Activated B cell treated with CpG ODN at 0.5 μM for 24 hours (primary cell): ENCODE measurements at regions not wholly inside any gene's neighbourhood (a gene's known extent, or its start where the extent isn't known, plus 50 kb on each side); places are given as distances from the start of the nearest gene placed in this dataset.

ENCODE experiments used
- ATAC-seq: fragments of 200-7000 bp; cut with Tn5 transposase; one replicate; pipeline ENCODE4 v1.10.0; 2021; ENCODE audit warnings: low read depth, mild to moderate bottlenecking, moderate library complexity
- CTCF ChIA-PET: fragments of 350-600 bp; sonication (Branson Sonifier 250); formaldehyde crosslinking; loops from one replicate; lab custom pipeline; 2021; ENCODE audit warnings: antibody characterized with exemption; lab: Charles Lee
- POLR2A ChIA-PET: fragments of 350-600 bp; sonication (Branson Sonifier 250); formaldehyde crosslinking; loops from one replicate; lab custom pipeline; 2021; ENCODE audit warnings: antibody characterized with exemption; lab: Charles Lee
- DNase-seq: peaks from one replicate; pipeline ENCODE4 v3.0.0; 2022
- H3K27ac Mint-ChIP-seq: one replicate; pipeline ENCODE4 v1.8.0; 2020; ENCODE audit warnings: mixed read lengths
- H3K27me3 Mint-ChIP-seq: one replicate; pipeline ENCODE4 v1.8.0; 2021; ENCODE audit warnings: mixed read lengths
- H3K36me3 Mint-ChIP-seq: one replicate; pipeline ENCODE4 v1.8.0; 2021; ENCODE audit warnings: low read depth, mixed read lengths
- H3K4me1 Mint-ChIP-seq: one replicate; pipeline ENCODE4 v1.8.0; 2021; ENCODE audit warnings: mixed read lengths
- H3K4me3 Mint-ChIP-seq: one replicate; pipeline ENCODE4 v1.8.0; 2020; ENCODE audit warnings: mild to moderate bottlenecking, mixed read lengths
- H3K9me3 Mint-ChIP-seq: one replicate; pipeline ENCODE4 v1.8.0; 2020; ENCODE audit warnings: mixed read lengths
- intact Hi-C: fragments of 100-400 bp; cut with micrococcal nuclease; formaldehyde crosslinking; loops from one replicate; pipeline ENCODE4 v1.15.1; 2024
- TF ChIP-seq, protein P1 (sequence below): fragments of 200-600 bp; IDR thresholded peaks from one replicate; pipeline ENCODE4 v1.8.0; 2022; ENCODE audit warnings: antibody characterized with exemption, mild to moderate bottlenecking

DNA sequence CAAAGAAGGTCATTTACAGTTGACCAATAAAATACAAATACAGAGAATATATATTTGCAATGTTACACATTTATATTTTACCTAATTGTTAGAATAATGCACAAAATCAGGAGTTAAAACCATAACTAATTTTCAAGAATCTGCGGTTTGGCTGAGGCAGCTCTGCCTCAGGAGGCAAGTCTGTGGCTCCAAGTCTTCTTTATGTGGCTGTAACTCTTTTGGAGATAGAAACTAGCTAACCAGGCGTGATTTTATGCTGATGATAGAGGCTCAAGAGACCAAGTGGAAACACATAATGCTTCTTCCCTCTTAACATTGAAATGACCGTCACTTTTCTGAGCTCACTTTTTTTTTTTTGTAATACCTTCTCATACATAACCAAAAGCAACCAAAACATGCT, 744.7 kb upstream of the CXADR start:
- Mint-ChIP-seq H3K27ac (no peak overlapping the region), H3K9me3 (peaks cover 10% of the 10 kb centered on the region), H3K36me3 (no peaks in the 10 kb centered on the region), H3K4me3 (no peak overlapping the region), H3K27me3 (no peaks in the 10 kb centered on the region), H3K4me1 (no peaks in the 10 kb centered on the region)
- intact Hi-C loops = no loop called here
- ChIA-PET CTCF (no interaction called here), POLR2A (no interaction called here)
- TF ChIP-seq, protein P1, sequence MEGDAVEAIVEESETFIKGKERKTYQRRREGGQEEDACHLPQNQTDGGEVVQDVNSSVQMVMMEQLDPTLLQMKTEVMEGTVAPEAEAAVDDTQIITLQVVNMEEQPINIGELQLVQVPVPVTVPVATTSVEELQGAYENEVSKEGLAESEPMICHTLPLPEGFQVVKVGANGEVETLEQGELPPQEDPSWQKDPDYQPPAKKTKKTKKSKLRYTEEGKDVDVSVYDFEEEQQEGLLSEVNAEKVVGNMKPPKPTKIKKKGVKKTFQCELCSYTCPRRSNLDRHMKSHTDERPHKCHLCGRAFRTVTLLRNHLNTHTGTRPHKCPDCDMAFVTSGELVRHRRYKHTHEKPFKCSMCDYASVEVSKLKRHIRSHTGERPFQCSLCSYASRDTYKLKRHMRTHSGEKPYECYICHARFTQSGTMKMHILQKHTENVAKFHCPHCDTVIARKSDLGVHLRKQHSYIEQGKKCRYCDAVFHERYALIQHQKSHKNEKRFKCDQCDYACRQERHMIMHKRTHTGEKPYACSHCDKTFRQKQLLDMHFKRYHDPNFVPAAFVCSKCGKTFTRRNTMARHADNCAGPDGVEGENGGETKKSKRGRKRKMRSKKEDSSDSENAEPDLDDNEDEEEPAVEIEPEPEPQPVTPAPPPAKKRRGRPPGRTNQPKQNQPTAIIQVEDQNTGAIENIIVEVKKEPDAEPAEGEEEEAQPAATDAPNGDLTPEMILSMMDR = no peak
- no peak for DNase-seq
- ATAC-seq = no peak

DNA sequence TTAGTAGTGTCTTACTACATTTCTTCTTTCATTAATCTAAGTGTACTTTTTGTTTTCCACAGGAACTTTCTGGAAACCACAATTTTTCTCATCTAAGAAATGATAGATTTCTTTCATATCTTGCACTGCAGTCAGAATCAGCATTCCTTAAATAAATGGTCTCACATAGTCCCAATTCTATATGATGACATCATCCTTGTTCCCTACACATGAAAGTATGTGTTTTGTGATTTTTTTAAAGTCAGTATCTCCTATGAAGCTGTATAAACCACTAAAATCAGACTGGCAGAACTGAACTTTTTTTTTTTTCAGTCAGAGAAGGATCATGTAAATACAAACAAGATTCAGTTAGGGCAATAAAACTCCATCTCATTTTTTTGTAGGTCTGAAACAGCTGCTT, 742.6 kb upstream of the CXADR start:
- H3K9me3 Mint-ChIP-seq = peaks cover 10% of the 10 kb centered on the region
- DNase-seq = no peak
- intact Hi-C loops = no loop called here

DNA sequence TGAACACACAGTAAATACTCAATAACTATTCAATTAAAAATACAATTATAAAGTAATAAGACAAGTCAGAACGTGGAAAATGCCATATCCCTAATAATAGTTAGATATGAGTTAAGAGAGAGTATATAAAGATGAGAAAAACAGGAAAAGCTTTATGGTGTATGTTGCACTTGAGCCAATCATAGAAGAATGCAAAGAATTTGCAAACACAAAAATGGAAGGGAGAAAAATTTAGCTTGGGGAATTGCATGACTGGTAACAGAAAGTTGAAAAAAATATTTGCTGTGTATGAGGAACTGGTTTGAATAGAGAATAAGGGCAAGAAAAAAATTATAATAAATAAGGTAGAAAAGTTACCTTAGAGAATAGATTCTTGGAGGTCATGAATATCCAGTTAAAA, 739.6 kb upstream of the CXADR start:
- ChIA-PET POLR2A (no interaction called here), CTCF (no interaction called here)
- H3K27me3 Mint-ChIP-seq = no peaks in the 10 kb centered on the region
- TF ChIP-seq, protein P1 = no peak
- H3K27ac Mint-ChIP-seq = no peak overlapping the region
- intact Hi-C loops = no loop called here
- no peaks in the 10 kb centered on the region for H3K36me3 Mint-ChIP-seq
- DNase-seq (no peak), ATAC-seq (no peak)
- H3K4me3 Mint-ChIP-seq = no peak overlapping the region
- peaks cover 10% of the 10 kb centered on the region for H3K9me3 Mint-ChIP-seq
- H3K4me1 Mint-ChIP-seq = no peaks in the 10 kb centered on the region

More for the DNA sequence above, 742.6 kb upstream of the CXADR start:
- Mint-ChIP-seq H3K27me3 (no peaks in the 10 kb centered on the region), H3K27ac (no peak overlapping the region), H3K4me3 (no peak overlapping the region), H3K36me3 (no peaks in the 10 kb centered on the region), H3K4me1 (no peaks in the 10 kb centered on the region)
- CTCF ChIA-PET = no interaction called here
- no peak for ATAC-seq
- POLR2A ChIA-PET = no interaction called here
- TF ChIP-seq, protein P1 = no peak

DNA sequence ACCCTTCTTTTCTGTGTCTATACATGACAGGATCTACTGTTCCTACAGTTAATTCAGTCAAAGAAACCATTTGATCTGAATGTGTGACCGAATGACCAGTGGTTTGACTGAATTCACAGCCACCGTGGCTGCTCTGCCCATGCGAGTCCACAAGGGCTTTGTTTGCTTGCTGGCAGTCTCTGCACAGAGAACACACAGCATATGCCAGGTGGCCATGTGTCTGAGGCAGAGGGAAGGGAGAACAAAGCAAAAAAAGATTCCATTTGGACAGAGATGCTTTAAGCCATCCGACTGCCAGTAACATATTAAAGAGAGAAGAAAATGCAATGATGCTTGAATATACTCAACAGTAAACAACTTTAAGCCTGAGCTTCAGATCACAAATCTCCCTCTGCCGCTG, 737.8 kb upstream of the CXADR start:
- H3K27me3 Mint-ChIP-seq = no peaks in the 10 kb centered on the region
- no peak overlapping the region for H3K27ac Mint-ChIP-seq
- no peaks in the 10 kb centered on the region for H3K4me1 Mint-ChIP-seq
- intact Hi-C loops = no loop called here
- ChIA-PET CTCF (no interaction called here), POLR2A (no interaction called here)
- ATAC-seq (no peak), DNase-seq (no peak)
- H3K9me3 Mint-ChIP-seq = peaks cover 9% of the 10 kb centered on the region
- no peaks in the 10 kb centered on the region for H3K36me3 Mint-ChIP-seq
- TF ChIP-seq, protein P1 = no peak
- no peak overlapping the region for H3K4me3 Mint-ChIP-seq

DNA sequence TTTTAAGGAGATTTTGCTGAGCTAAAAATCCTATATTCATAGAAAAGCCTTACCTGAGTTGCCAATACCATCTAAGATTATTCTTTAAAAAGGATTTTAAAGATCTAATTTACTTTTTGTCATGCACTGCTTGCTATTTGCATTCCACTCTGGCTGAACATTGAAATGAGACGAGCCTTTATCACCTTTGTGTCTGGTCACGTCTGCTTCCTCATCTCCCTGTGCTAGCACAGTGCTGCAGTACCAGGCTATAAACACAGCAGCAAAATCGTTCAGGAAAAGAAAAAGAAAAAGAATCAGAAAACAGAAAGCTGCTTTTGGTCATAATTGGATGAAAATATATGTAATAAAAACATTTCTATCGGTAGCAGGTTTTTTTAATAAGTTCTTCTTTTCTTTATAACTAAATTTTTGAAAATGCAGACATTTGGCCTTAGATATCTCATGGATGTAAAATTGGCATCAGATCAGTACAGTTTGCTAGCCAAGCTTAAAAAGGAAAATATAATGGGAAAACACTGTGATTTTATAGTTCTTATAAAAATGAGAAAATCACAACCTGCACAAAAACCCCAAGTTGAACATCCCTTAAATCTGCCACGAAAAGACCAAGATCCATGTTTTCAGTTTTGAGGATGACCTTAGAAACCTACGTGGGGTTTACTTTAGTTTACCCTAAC, 735.7 kb upstream of the CXADR start:
- no peak for DNase-seq
- no peaks in the 10 kb centered on the region for H3K36me3 Mint-ChIP-seq
- POLR2A ChIA-PET = no interaction called here
- CTCF ChIA-PET = no interaction called here
- ATAC-seq = no peak
- H3K4me3 Mint-ChIP-seq = no peak overlapping the region
- no peaks in the 10 kb centered on the region for H3K4me1 Mint-ChIP-seq
- intact Hi-C loops = no loop called here
- H3K9me3 Mint-ChIP-seq = peaks cover 15% of the 10 kb centered on the region
- H3K27ac Mint-ChIP-seq = no peak overlapping the region
- TF ChIP-seq, protein P1 = no peak
- no peaks in the 10 kb centered on the region for H3K27me3 Mint-ChIP-seq
